Activated naive CD4-positive, alpha-beta T cell (primary cell): ENCODE measurements at regions not wholly inside any gene's neighbourhood (a gene's known extent, or its start where the extent isn't known, plus 50 kb on each side); places are given as distances from the start of the nearest gene placed in this dataset.
"Not testable (repeated sequence)": the region's sequence is repeated elsewhere in the genome, so short reads cannot be mapped to it uniquely, and the experiment has no call there.

ENCODE experiments used
- DNase-seq, 4 experiments: peaks; one replicate each; lab custom pipeline; 2025; lab: John Stamatoyannopoulos, UW

- DNase-seq: no peak
Measured at GRCh38 chr9:73054091-73054490, 97.6 kb upstream of the ANXA1 start.

- DNase-seq: no peak
Measured at GRCh38 chr9:73053543-73053942, 98.1 kb upstream of the ANXA1 start.

GRCh38 chr9:73050887-73051550 lies 98.2 kb upstream of the ALDH1A1 start:
- DNase-seq: no peak

GRCh38 chr9:73050065-73050816 lies 97.4 kb upstream of the ALDH1A1 start:
- no peak for DNase-seq

- DNase-seq: no peak
Measured at GRCh38 chr9:73049280-73049679, 96.4 kb upstream of the ALDH1A1 start.

GRCh38 chr9:73046769-73047168 lies 93.9 kb upstream of the ALDH1A1 start:
- no peak for DNase-seq

- not testable (repeated sequence) for DNase-seq
Measured at GRCh38 chr9:73044776-73045175, 91.9 kb upstream of the ALDH1A1 start.

- DNase-seq: no peak
Measured at GRCh38 chr9:73042155-73042554, 89.3 kb upstream of the ALDH1A1 start.

- no peak for DNase-seq
Measured at GRCh38 chr9:73039271-73040263, 86.7 kb upstream of the ALDH1A1 start.

- no peak for DNase-seq
Measured at GRCh38 chr9:73038613-73039012, 85.8 kb upstream of the ALDH1A1 start.

- no peak for DNase-seq
Measured at GRCh38 chr9:73038089-73038509, 85.2 kb upstream of the ALDH1A1 start.

- no peak for DNase-seq
Measured at GRCh38 chr9:73037613-73038012, 84.8 kb upstream of the ALDH1A1 start.

GRCh38 chr9:73034962-73035361 lies 82.1 kb upstream of the ALDH1A1 start:
- no peak for DNase-seq

- no peak for DNase-seq
Measured at GRCh38 chr9:73031350-73031749, 78.5 kb upstream of the ALDH1A1 start.

- no peak for DNase-seq
Measured at GRCh38 chr9:73030370-73031030, 77.6 kb upstream of the ALDH1A1 start.

GRCh38 chr9:73029346-73029745 lies 76.5 kb upstream of the ALDH1A1 start:
- no peak for DNase-seq

GRCh38 chr9:73026375-73026774 lies 73.5 kb upstream of the ALDH1A1 start:
- DNase-seq: no peak

- DNase-seq: no peak
Measured at GRCh38 chr9:73024601-73025034, 71.8 kb upstream of the ALDH1A1 start.

- DNase-seq: peak in 1 of 4 experiments; percentile 4
Measured at GRCh38 chr9:73023025-73023541, 70.2 kb upstream of the ALDH1A1 start.

GRCh38 chr9:73022353-73022752 lies 69.5 kb upstream of the ALDH1A1 start:
- DNase-seq: no peak

- DNase-seq: no peak
Measured at GRCh38 chr9:73020877-73021276, 68.0 kb upstream of the ALDH1A1 start.

GRCh38 chr9:73014011-73014410 lies 61.2 kb upstream of the ALDH1A1 start:
- no peak for DNase-seq
